Neural progenitor cell (in vitro differentiated cells): ENCODE measurements at regions not wholly inside any gene's neighbourhood (a gene's known extent, or its start where the extent isn't known, plus 50 kb on each side); places are given as distances from the start of the nearest gene placed in this dataset.

Experiments used
- DNase-seq: peaks from one replicate; pipeline ENCODE4 v3.0.0-alpha.2; 2016; ENCODE audit warnings: low spot score
- H2AFZ ChIP-seq: fragments of 200-600 bp; sonication (generic); replicated peaks from 2 replicates; pipeline ENCODE4 v1.6.1; 2016; ENCODE audit warnings: antibody characterized with exemption
- H3F3A ChIP-seq: fragments of 200-600 bp; sonication (generic); 2 replicates; pipeline ENCODE4 v1.6.1; 2016; ENCODE audit warnings: antibody characterized with exemption, low read depth
- H3K27ac ChIP-seq: fragments of 200-600 bp; sonication (generic); 2 replicates; pipeline ENCODE4 v1.5.1; 2016; ENCODE audit warnings: mild to moderate bottlenecking
- H3K27me3 ChIP-seq: fragments of 200-600 bp; sonication (generic); 2 replicates; pipeline ENCODE4 v1.6.1; 2016; ENCODE audit warnings: mild to moderate bottlenecking, moderate library complexity
- H3K36me3 ChIP-seq: fragments of 200-600 bp; sonication (generic); 2 replicates; pipeline ENCODE4 v1.5.1; 2016
- H3K4me1 ChIP-seq: fragments of 200-600 bp; sonication (generic); 2 replicates; pipeline ENCODE4 v1.6.1; 2016; ENCODE audit warnings: mixed run types
- H3K4me2 ChIP-seq: fragments of 200-600 bp; sonication (generic); 2 replicates; pipeline ENCODE4 v1.6.1; 2016
- H3K4me3 ChIP-seq: fragments of 200-600 bp; sonication (generic); 2 replicates; pipeline ENCODE4 v1.5.1; 2016
- H3K79me2 ChIP-seq: fragments of 200-600 bp; sonication (generic); 2 replicates; pipeline ENCODE4 v1.6.1; 2016; ENCODE audit warnings: low read depth
- H3K9ac ChIP-seq: fragments of 200-600 bp; sonication (generic); 2 replicates; pipeline ENCODE4 v1.6.1; 2016
- H3K9me3 ChIP-seq: fragments of 200-600 bp; sonication (generic); 2 replicates; pipeline ENCODE4 v1.5.1; 2016; ENCODE audit warnings: low read depth
- H4K20me1 ChIP-seq: fragments of 200-600 bp; sonication (generic); 2 replicates; pipeline ENCODE4 v1.6.1; 2016; ENCODE audit warnings: low read depth
- H3K27ac Mint-ChIP-seq: 3 replicates; pipeline ENCODE4 v1.8.0; 2021; ENCODE audit warnings: mixed read lengths
- H3K27me3 Mint-ChIP-seq: 2 replicates; pipeline ENCODE4 v1.8.0; 2022; ENCODE audit warnings: low read depth, mild to moderate bottlenecking, inconsistent platforms, moderate library complexity, mixed read lengths; ENCODE audit not compliant: insufficient read depth
- H3K36me3 Mint-ChIP-seq: 3 replicates; pipeline ENCODE4 v1.8.0; 2021; ENCODE audit warnings: mixed read lengths
- H3K4me1 Mint-ChIP-seq: 3 replicates; pipeline ENCODE4 v1.8.0; 2021; ENCODE audit warnings: mixed read lengths
- H3K4me3 Mint-ChIP-seq: 3 replicates; pipeline ENCODE4 v1.8.0; 2021; ENCODE audit warnings: mild to moderate bottlenecking, moderate library complexity, mixed read lengths
- H3K9me3 Mint-ChIP-seq: 3 replicates; pipeline ENCODE4 v1.8.0; 2020; ENCODE audit warnings: mixed read lengths
- EZH2 ChIP-seq: fragments of 200-600 bp; sonication (generic); IDR thresholded peaks from 2 replicates; pipeline ENCODE4 v1.6.1; 2017; ENCODE audit warnings: antibody characterized with exemption, mild to moderate bottlenecking, moderate library complexity
- EZH2phosphoT487 ChIP-seq: fragments of 200-600 bp; sonication (generic); IDR thresholded peaks from 2 replicates; pipeline ENCODE4 v1.6.1; 2017; ENCODE audit warnings: antibody characterized with exemption
- TF ChIP-seq, protein P1 (sequence below): fragments of 200-600 bp; sonication (generic); IDR thresholded peaks from 2 replicates; pipeline ENCODE4 v1.5.1; 2017; ENCODE audit warnings: antibody characterized with exemption, mild to moderate bottlenecking

DNA sequence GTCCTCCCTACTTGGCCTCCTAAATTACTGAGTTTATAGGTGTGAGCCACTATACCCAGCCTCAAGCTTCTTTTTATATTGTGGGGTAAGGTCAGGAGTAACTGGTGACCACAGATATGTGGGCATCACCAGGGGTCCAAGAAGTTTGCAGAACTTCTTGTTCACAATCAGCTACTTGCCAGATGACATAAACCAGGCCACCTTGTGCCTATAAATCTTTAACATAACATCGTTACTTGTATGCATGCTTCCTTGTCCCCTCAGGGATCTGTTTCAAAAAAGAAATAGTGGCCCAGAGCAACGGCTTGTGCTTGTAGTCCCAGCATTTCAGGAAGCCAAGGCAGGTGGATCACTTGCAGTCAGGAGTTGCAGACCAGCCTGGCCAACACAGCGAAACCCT lies 115.1 kb upstream of the FAM174B start:
- H3K79me2 ChIP-seq = no peaks in the 10 kb centered on the region
- no peaks in the 10 kb centered on the region for H3K36me3 ChIP-seq
- no peak overlapping the region for H2AFZ ChIP-seq
- Mint-ChIP-seq H3K4me3 (no peak overlapping the region), H3K4me1 (no peaks in the 10 kb centered on the region), H3K9me3 (peaks cover 8% of the 10 kb centered on the region), H3K27ac (no peak overlapping the region), H3K27me3 (no peaks in the 10 kb centered on the region), H3K36me3 (peaks cover 2% of the 10 kb centered on the region)
- DNase-seq = no peak
- no peak overlapping the region for H3K9ac ChIP-seq
- H3K27me3 ChIP-seq = no peaks in the 10 kb centered on the region
- no peak overlapping the region for H3K4me3 ChIP-seq
- H4K20me1 ChIP-seq = no peaks in the 10 kb centered on the region
- H3F3A ChIP-seq = no peaks in the 10 kb centered on the region
- TF ChIP-seq, protein P1, sequence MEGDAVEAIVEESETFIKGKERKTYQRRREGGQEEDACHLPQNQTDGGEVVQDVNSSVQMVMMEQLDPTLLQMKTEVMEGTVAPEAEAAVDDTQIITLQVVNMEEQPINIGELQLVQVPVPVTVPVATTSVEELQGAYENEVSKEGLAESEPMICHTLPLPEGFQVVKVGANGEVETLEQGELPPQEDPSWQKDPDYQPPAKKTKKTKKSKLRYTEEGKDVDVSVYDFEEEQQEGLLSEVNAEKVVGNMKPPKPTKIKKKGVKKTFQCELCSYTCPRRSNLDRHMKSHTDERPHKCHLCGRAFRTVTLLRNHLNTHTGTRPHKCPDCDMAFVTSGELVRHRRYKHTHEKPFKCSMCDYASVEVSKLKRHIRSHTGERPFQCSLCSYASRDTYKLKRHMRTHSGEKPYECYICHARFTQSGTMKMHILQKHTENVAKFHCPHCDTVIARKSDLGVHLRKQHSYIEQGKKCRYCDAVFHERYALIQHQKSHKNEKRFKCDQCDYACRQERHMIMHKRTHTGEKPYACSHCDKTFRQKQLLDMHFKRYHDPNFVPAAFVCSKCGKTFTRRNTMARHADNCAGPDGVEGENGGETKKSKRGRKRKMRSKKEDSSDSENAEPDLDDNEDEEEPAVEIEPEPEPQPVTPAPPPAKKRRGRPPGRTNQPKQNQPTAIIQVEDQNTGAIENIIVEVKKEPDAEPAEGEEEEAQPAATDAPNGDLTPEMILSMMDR = no peak
- TF ChIP-seq EZH2 (no peak), EZH2phosphoT487 (no peak)
- H3K4me2 ChIP-seq = no peak overlapping the region
- no peak overlapping the region for H3K27ac ChIP-seq
- no peaks in the 10 kb centered on the region for H3K4me1 ChIP-seq
- H3K9me3 ChIP-seq = no peaks in the 10 kb centered on the region

DNA sequence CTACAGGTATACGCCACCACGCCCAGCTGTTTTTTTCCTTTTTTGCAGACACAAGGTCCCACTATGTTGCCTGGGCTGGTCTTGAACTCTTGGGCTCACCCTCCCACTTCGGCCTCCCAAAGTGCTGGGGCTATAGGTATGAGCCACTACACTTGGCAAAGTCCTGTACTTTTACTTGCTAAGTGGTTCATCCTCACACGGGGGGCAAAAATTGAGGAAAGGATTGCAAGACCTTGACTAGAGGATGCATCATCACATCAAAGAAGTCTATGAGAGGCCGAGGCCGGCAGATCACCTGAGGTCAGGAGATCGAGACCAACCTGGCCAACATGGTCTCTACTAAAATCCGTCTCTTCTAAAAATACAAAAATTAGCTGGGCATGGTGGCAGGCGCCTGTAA lies 116.5 kb upstream of the FAM174B start:
- Histone ChIP-seq H3K79me2 (no peaks in the 10 kb centered on the region), H3K27me3 (no peaks in the 10 kb centered on the region), H2AFZ (no peak overlapping the region), H3K36me3 (no peaks in the 10 kb centered on the region), H3K9me3 (no peaks in the 10 kb centered on the region), H3K9ac (no peak overlapping the region), H3K27ac (no peak overlapping the region), H4K20me1 (no peaks in the 10 kb centered on the region), H3K4me2 (no peak overlapping the region), H3K4me3 (no peak overlapping the region), H3K4me1 (no peaks in the 10 kb centered on the region), H3F3A (no peaks in the 10 kb centered on the region)
- H3K4me3 Mint-ChIP-seq = no peak overlapping the region
- no peaks in the 10 kb centered on the region for H3K4me1 Mint-ChIP-seq
- H3K36me3 Mint-ChIP-seq = peaks cover 2% of the 10 kb centered on the region
- peaks cover 8% of the 10 kb centered on the region for H3K9me3 Mint-ChIP-seq
- DNase-seq = no peak
- H3K27me3 Mint-ChIP-seq = no peaks in the 10 kb centered on the region
- H3K27ac Mint-ChIP-seq = no peak overlapping the region
- TF ChIP-seq EZH2 = no peak
- TF ChIP-seq, protein P1 = no peak
- no peak for TF ChIP-seq EZH2phosphoT487

DNA sequence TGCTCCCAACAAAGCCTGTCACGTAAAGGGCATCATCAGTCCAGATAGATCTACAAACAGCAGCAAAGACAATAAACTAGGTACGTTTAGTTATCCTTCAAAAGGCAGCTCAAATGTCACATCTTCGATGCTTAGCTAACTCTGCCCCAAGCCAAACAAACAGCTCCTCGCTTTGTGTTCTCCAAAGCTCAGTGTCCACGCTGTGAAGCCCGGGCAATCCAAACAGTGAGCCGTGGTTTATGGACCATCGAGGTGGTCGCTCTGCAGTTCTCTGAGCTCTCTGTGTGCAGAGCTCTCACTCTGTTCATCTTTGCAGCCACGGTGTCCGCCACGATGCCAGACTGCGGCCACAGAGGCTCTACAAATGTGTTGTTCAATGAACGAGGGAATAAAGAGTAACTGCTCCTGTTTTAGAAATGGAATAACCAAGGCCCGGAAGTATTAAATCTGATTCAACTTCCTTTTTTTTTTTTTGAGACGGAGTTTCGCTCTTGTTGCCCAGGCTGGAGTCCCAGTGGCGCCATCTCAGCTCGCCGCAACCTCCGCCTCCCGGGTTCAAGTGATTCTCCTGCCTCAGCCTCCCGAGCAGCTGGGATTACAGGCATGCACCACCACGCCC lies 117.2 kb upstream of the FAM174B start:
- Histone ChIP-seq H3K9me3 (no peaks in the 10 kb centered on the region), H3K4me2 (no peak overlapping the region), H3F3A (no peaks in the 10 kb centered on the region), H3K4me1 (no peaks in the 10 kb centered on the region), H4K20me1 (no peaks in the 10 kb centered on the region), H3K36me3 (no peaks in the 10 kb centered on the region), H3K9ac (no peak overlapping the region), H3K27ac (no peak overlapping the region), H3K79me2 (no peaks in the 10 kb centered on the region), H3K27me3 (no peaks in the 10 kb centered on the region), H2AFZ (no peak overlapping the region), H3K4me3 (no peak overlapping the region)
- TF ChIP-seq EZH2 (no peak), EZH2phosphoT487 (no peak)
- TF ChIP-seq, protein P1 = no peak
- Mint-ChIP-seq H3K27me3 (no peaks in the 10 kb centered on the region), H3K9me3 (peaks cover 8% of the 10 kb centered on the region), H3K4me3 (no peak overlapping the region), H3K36me3 (peaks cover 2% of the 10 kb centered on the region), H3K4me1 (no peaks in the 10 kb centered on the region), H3K27ac (no peak overlapping the region)
- no peak for DNase-seq
